ENCODE measurements at regions not wholly inside any gene's neighbourhood (a gene's known extent, or its start where the extent isn't known, plus 50 kb on each side); places are given as distances from the start of the nearest gene placed in this dataset.

DNA sequence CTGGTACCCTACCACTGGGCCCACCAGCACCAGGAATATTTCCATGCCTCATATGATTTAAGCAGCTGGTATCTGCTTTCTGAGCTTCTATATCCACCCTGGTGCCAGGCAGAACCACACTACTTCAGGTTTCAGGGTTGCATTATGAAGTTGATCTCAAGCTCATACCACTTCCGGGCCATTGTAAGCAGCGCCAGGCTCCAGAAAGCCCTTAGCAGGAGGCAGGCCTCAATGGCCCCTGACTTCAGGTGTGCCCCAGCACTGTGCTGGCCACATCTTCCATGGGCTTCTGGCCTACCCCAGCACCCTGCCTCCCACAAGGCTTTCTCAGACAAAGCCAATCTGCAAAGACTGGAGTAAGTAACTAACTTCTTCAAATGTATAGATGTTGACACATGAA, 391.3 kb upstream of the GRM3 start:
- Histone ChIP-seq H3K36me3 (no peaks in the 10 kb centered on the region), H3K27ac (no peak overlapping the region), H3K4me3 (no peak overlapping the region), H3K9me3 (peaks cover 0 to 27% (median 5%) of the 10 kb centered on the region in 12 donors), H3K27me3 (no peaks in the 10 kb centered on the region), H3K4me1 (no peaks in the 10 kb centered on the region)
- intact Hi-C loops (cut with DNase I): no loop called here
- TF ChIP-seq, protein P1, sequence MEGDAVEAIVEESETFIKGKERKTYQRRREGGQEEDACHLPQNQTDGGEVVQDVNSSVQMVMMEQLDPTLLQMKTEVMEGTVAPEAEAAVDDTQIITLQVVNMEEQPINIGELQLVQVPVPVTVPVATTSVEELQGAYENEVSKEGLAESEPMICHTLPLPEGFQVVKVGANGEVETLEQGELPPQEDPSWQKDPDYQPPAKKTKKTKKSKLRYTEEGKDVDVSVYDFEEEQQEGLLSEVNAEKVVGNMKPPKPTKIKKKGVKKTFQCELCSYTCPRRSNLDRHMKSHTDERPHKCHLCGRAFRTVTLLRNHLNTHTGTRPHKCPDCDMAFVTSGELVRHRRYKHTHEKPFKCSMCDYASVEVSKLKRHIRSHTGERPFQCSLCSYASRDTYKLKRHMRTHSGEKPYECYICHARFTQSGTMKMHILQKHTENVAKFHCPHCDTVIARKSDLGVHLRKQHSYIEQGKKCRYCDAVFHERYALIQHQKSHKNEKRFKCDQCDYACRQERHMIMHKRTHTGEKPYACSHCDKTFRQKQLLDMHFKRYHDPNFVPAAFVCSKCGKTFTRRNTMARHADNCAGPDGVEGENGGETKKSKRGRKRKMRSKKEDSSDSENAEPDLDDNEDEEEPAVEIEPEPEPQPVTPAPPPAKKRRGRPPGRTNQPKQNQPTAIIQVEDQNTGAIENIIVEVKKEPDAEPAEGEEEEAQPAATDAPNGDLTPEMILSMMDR (IDR thresholded peaks at IDR 0.05): no peak
- TF ChIP-seq POLR2A (IDR thresholded peaks at IDR 0.05): no peak
- ATAC-seq (no peak), DNase-seq (no peak)
- WGBS, 4 donors: 97 to 100% (median 98%) methylated on average over 2 of the region's 2 CpGs

DNA sequence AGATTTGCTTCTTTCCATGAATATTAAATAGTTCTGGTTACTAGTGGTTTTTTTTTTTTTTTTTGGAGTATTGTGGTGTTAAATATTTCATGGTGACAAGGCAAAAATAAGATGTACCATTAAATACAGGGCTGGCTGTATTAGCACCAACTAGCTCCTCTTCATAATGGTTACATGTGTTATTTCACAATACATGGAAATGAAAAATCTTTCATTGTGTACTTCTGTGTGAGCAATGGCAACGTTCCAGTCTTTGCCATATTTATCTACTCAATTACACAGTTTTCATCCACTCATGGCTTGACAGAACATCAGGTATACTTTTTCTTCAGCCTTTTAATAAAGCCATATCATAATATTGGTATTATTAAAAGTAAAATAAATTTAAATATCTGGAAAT, 394.7 kb upstream of the GRM3 start:
- TF ChIP-seq, protein P1 (IDR thresholded peaks at IDR 0.05): no peak
- TF ChIP-seq POLR2A (IDR thresholded peaks at IDR 0.05): no peak
- Histone ChIP-seq H3K4me3 (no peak overlapping the region), H3K4me1 (no peaks in the 10 kb centered on the region), H3K9me3 (peaks cover 0 to 18% (median 4%) of the 10 kb centered on the region in 12 donors), H3K36me3 (no peaks in the 10 kb centered on the region), H3K27ac (no peak overlapping the region), H3K27me3 (no peaks in the 10 kb centered on the region)
- DNase-seq: no peak
- WGBS, 4 donors: 39 to 67% (median 63%) methylated on average over 1 of the region's 1 CpG
- intact Hi-C loops (cut with DNase I): no loop called here
- ATAC-seq: no peak

DNA sequence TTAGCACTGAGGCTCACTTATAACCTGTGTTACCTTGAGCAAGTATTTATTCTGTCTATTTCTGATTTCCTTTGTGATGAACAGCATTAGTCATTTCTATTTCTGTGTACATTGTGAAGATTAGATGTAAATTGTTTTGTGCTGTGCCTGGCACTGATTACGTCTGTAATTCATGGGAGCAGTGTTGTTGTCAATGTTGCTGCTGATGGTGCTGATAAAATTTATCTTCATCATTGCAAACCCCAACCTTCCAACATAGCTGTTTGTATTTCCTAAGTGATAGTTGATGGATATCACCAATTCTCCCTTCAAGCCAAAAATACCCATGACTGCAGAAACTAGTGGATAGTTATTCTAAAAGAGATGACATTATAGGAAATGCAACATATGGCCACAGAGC, 400.5 kb upstream of the GRM3 start:
- H3K36me3 ChIP-seq: no peaks in the 10 kb centered on the region
- no peaks in the 10 kb centered on the region for H3K4me1 ChIP-seq
- no peak for ATAC-seq
- no peaks in the 10 kb centered on the region for H3K27me3 ChIP-seq
- no peak overlapping the region for H3K27ac ChIP-seq
- H3K4me3 ChIP-seq: no peak overlapping the region
- intact Hi-C loops (cut with DNase I): no loop called here
- H3K9me3 ChIP-seq: no peaks in the 10 kb centered on the region
- DNase-seq: no peak
- TF ChIP-seq POLR2A (IDR thresholded peaks at IDR 0.05): no peak
- TF ChIP-seq, protein P1 (IDR thresholded peaks at IDR 0.05): no peak
- WGBS, 4 donors: 25 to 47% (median 41%) methylated on average over 1 of the region's 1 CpG

DNA sequence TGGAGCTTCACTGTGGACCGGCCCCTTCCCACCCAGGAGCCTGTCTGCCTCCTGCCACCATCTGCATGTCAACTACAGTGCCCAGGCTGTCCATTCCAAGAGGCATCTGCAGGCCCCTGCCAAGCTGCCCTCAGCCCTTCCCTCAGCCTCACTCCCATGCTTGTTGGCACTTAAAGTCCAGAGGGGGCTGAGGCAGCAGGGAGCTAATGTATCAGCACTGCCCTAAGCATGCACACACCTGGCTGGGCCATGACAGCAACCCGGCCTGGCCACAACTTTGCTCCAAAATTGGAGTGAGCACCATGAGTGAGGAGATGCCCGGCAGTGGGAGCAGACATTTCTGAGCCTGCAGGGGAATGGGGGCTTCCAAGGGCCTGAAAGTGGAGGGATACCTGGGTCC, 417.5 kb upstream of the GRM3 start:
- DNase-seq: peak in 1 of 5 donors; percentile 56
- 80 to 94% (median 86%) methylated on average over 2 to 3 of the region's 3 CpGs for WGBS, 4 donors
- no peak overlapping the region for H3K4me3 ChIP-seq

More for the DNA sequence above, 417.5 kb upstream of the GRM3 start:
- H3K27ac ChIP-seq: no peak overlapping the region
- no peaks in the 10 kb centered on the region for H3K4me1 ChIP-seq
- H3K36me3 ChIP-seq: no peaks in the 10 kb centered on the region
- intact Hi-C loops (cut with DNase I): no loop called here
- TF ChIP-seq POLR2A (IDR thresholded peaks at IDR 0.05): no peak
- TF ChIP-seq, protein P1 (IDR thresholded peaks at IDR 0.05): no peak
- no peaks in the 10 kb centered on the region for H3K27me3 ChIP-seq
- no peak for ATAC-seq
- H3K9me3 ChIP-seq: peaks cover 0 to 9% (median 0%) of the 10 kb centered on the region in 12 donors

Measured in heart left ventricle (tissue), 16 donors.